CD4-positive, alpha-beta T cell treated with Interleukin-4 for 1 hour (primary cell): ENCODE measurements at regions not wholly inside any gene's neighbourhood (a gene's known extent, or its start where the extent isn't known, plus 50 kb on each side); places are given as distances from the start of the nearest gene placed in this dataset.
"Not testable (repeated sequence)": the region's sequence is repeated elsewhere in the genome, so short reads cannot be mapped to it uniquely, and the experiment has no call there.

ENCODE experiments used
- DNase-seq, 2 donors: peaks; one replicate each; pipeline ENCODE4 v3.0.0-alpha.2; 2020 to 2022

GRCh38 chr10:10017716-10018115 is 1000.0 kb upstream of the CELF2 start:
- no peak for DNase-seq

- no peak for DNase-seq
Observed at GRCh38 chr10:10020945-10021344, 996.7 kb upstream of the CELF2 start.

GRCh38 chr10:10032991-10033390 is 984.7 kb upstream of the CELF2 start:
- no peak for DNase-seq

GRCh38 chr10:10038348-10038747 is 979.3 kb upstream of the CELF2 start:
- no peak for DNase-seq

- DNase-seq = no peak
Observed at GRCh38 chr10:10039595-10039994, 978.1 kb upstream of the CELF2 start.

GRCh38 chr10:10043083-10043482 is 974.6 kb upstream of the CELF2 start:
- DNase-seq = no peak

- no peak for DNase-seq
Observed at GRCh38 chr10:10044922-10045764, 972.5 kb upstream of the CELF2 start.

GRCh38 chr10:10045765-10046028 is 972.0 kb upstream of the CELF2 start:
- no peak for DNase-seq

GRCh38 chr10:10047426-10047825 is 970.2 kb upstream of the CELF2 start:
- no peak for DNase-seq

- DNase-seq = no peak
Observed at GRCh38 chr10:10053051-10053450, 964.6 kb upstream of the CELF2 start.

GRCh38 chr10:10054466-10054865 is 963.2 kb upstream of the CELF2 start:
- DNase-seq = no peak

GRCh38 chr10:10055656-10056442 is 961.8 kb upstream of the CELF2 start:
- no peak for DNase-seq

GRCh38 chr10:10056961-10057360 is 960.7 kb upstream of the CELF2 start:
- DNase-seq = no peak

GRCh38 chr10:10067644-10068043 is 950.0 kb upstream of the CELF2 start:
- no peak for DNase-seq

GRCh38 chr10:10074847-10075246 is 942.8 kb upstream of the CELF2 start:
- not testable (repeated sequence) for DNase-seq

GRCh38 chr10:10078446-10078845 is 939.2 kb upstream of the CELF2 start:
- no peak for DNase-seq

- DNase-seq = no peak
Observed at GRCh38 chr10:10092581-10092980, 925.1 kb upstream of the CELF2 start.

GRCh38 chr10:10093021-10093420 is 924.7 kb upstream of the CELF2 start:
- no peak for DNase-seq

GRCh38 chr10:10094691-10095090 is 923.0 kb upstream of the CELF2 start:
- no peak for DNase-seq

- no peak for DNase-seq
Observed at GRCh38 chr10:10096296-10096695, 921.4 kb upstream of the CELF2 start.

- no peak for DNase-seq
Observed at GRCh38 chr10:10096898-10097297, 920.8 kb upstream of the CELF2 start.

GRCh38 chr10:10101106-10101505 is 916.6 kb upstream of the CELF2 start:
- no peak for DNase-seq

GRCh38 chr10:10110844-10111490 is 906.7 kb upstream of the CELF2 start:
- DNase-seq = no peak

- no peak for DNase-seq
Observed at GRCh38 chr10:10118131-10118530, 899.5 kb upstream of the CELF2 start.
